ENCODE measurements at regions not wholly inside any gene's neighbourhood (a gene's known extent, or its start where the extent isn't known, plus 50 kb on each side); places are given as distances from the start of the nearest gene placed in this dataset.

- no peak for TF ChIP-seq CHD7 (IDR thresholded peaks at IDR 0.05; ENCODE audit: insufficient replicate concordance, low read length)
- no peak for TF ChIP-seq KDM4A (IDR thresholded peaks at IDR 0.05; ENCODE audit: low read depth, low read length, severe bottlenecking)
- no peak for TF ChIP-seq SUZ12 (IDR thresholded peaks at IDR 0.05; ENCODE audit: low read length)
- no peak for TF ChIP-seq USF2 (IDR thresholded peaks at IDR 0.05; ENCODE audit: low read length)
- TF ChIP-seq TCF12 (IDR thresholded peaks at IDR 0.05; ENCODE audit: low read depth, low read length), result no peak
- no peak for TF ChIP-seq EP300 (IDR thresholded peaks at IDR 0.05; ENCODE audit: borderline replicate concordance in 1 of 2, low read depth in 2 of 2, low read length in 2 of 2)
Measured at GRCh38 chr2:105618351-105618659, 126.4 kb upstream of the NCK2 start (continued).
